Erythroblast (primary cell): ENCODE measurements at regions not wholly inside any gene's neighbourhood (a gene's known extent, or its start where the extent isn't known, plus 50 kb on each side); places are given as distances from the start of the nearest gene placed in this dataset.

Source experiments
- DNase-seq, 2 experiments: peaks; one replicate each; lab custom pipeline; 2025; lab: John Stamatoyannopoulos, UW
- GATA1 ChIP-seq: IDR thresholded peaks from 2 replicates; pipeline ENCODE4 v1.6.1; 2011; ENCODE audit warnings: low read depth, mild to moderate bottlenecking, control low read depth, low read length, moderate library complexity
- POLR2A ChIP-seq: IDR thresholded peaks from 2 replicates; pipeline ENCODE4 v1.6.1; 2011; ENCODE audit warnings: mild to moderate bottlenecking, low read length

- TF ChIP-seq POLR2A (no peak), GATA1 (no peak)
- DNase-seq, result peak in 1 of 2 experiments; percentile 40
These were observed 73.1 kb downstream of the RESF1 start for GRCh38 chr12:32032205-32032810.

DNA sequence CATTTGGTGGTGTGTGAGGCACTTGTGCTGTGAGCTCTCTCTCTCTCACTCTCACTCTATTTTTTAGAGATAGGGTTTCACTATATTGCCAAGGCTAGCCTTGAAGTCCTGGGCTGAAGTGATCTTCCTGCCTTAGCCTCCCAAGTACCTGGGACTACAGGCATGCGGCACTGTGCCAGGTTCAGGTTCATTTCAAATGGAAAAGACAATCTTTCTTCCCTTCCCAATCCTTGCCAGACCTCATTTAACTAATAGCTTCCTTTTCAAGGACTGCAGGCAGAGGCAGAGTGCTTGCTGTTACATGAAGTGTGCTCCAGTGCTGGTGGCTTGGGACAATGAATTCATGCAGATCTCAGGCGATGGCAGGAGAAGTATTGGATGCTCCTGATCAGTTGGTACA is 73.2 kb upstream of the BICD1 start:
- DNase-seq, result peak; percentile 39 to 47
- no peak for TF ChIP-seq GATA1
- no peak for TF ChIP-seq POLR2A

DNA sequence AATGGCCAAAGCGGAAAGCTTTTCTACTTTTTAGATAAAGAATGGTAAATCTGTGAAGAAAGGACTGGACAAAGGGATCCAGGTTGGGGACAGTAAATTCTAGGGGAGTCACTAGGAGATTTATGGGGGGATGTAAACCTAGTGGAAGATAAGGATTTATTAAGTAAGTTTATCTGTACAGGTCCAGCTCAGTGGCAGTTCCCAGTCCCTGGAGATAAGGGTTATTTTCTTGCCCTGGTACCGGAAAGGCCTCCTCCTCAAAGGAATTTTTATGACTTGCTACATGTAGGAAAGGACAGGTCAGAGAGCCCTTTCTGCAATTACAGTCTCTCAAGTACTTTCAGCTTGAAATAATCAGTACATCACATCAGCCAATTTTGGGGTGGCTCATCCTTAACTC is 72.6 kb upstream of the BICD1 start:
- TF ChIP-seq POLR2A (no peak), GATA1 (no peak)
- peak; percentile 62 to 66 for DNase-seq

DNA sequence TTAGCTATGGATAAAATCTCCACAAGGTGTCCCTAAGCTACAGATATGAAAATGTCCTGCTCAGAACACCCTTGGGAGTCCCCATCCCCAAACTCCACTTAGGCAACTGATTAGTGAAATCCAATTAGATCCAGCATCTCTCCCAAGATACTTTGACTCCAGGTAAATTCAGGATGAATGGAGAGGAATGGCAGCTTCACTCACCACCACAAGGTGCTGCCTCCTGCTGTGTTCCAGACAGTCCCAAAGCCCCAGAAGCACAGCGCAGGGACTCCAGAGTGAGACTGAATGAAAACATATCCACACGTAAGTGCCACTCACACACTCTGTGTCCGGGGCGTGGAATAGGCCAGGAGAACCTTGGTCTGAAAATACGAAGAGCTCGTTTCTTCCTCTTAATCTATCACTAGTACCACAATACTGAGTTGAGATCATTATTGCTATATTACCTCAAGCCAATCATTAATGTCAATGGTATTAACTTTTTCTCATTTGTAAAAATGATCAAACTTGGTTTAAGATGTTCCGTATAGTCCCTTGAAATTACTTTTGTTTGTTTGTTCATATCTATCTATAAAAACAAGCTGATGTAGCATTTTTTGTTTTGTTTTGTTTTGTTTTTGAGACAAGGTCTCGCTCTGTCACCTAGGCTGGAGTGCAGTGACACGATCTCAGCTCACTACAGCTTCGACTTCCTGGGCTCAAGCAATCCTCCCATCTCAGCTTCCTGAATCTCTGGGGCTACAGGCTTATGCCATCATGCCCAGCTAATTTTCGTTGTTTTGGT is 70.0 kb upstream of the BICD1 start:
- TF ChIP-seq POLR2A (no peak), GATA1 (no peak)
- no peak for DNase-seq

- no peak for TF ChIP-seq GATA1
- no peak for TF ChIP-seq POLR2A
- DNase-seq, result no peak
These were observed 67.3 kb upstream of the BICD1 start for GRCh38 chr12:32039347-32039746.

DNA sequence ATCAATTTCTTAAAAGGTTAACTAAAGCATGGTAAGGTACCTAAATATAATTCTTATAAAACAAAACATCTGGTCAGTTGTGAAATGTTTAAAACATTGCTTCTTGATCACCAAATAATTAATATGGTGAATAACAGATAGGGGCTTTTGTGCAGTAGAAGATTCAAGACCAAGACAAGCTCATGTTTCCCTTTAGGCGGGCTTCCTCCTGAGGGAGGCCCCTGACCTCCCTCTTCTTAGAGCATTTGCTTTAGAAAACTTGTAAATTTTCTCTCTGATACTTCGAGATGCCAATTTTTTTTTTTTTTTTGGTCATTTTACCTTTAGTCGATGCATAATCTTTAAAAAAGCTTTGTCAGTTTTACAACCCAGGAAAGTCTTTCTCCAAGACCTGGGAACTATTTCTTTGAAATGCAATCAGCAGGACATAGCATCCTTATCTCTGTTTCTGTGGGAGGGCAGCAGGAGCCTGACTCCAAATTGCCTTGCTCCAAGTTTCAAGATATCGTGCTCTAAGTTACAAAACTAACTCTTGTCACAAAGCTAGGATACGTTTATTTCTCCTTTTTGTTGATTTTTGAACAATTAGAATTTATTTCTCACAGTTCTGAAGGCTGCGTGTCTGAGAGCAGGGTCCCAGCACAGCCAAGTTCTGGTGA is 66.6 kb upstream of the BICD1 start:
- DNase-seq, result peak; percentile 62 to 63
- TF ChIP-seq POLR2A (no peak), GATA1 (no peak)

GRCh38 chr12:32043928-32044549 is 62.6 kb upstream of the BICD1 start:
- TF ChIP-seq GATA1, result no peak
- no peak for TF ChIP-seq POLR2A
- peak in 1 of 2 experiments; percentile 41 for DNase-seq

DNA sequence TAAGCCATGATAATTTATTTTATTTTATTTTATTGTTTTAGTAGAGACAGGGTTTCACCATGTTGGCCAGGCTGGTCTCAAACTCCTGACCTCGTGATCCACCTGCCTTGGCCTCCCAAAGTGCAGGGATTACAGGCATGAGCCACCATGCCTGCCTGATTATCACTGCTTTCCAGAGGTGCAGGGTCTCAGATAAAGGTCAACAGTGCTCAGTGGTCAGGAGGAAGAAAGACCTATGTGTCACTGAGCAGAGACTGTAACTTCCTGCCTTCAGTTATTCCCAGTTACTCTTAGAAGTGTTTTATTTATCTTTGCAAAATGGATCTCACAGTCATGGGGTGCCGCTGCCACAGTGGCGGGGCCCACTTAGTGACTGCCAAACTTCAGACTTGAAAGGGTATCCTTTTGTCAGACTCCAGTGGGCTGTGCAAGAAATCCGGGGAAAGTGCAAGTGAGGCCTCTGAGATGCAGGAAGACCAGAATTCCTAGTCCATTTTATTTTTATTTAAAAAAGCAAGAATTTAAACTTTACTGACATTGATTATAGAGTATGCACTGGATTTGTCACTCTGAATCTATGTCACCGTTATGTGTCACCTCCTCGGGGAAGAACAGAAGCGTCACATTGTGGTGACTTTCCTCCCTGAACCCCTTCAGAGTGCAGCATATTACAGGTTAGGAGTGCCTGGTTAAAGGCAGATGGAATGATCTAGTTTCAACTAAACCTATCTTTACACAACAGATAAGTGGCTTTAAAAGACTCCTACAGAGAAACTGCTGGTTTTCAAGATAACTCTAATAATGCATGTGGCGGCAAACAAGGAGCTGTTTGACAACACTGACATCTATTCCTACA is 59.1 kb upstream of the BICD1 start:
- peak; percentile 84 to 96 for DNase-seq

GRCh38 chr12:32048791-32049190 is 57.9 kb upstream of the BICD1 start:
- no peak for DNase-seq
- TF ChIP-seq POLR2A, result no peak
- no peak for TF ChIP-seq GATA1

More for the DNA sequence above, 59.1 kb upstream of the BICD1 start:
- TF ChIP-seq GATA1, result no peak
- TF ChIP-seq POLR2A, result no peak

- DNase-seq, result no peak
- TF ChIP-seq POLR2A, result no peak
- no peak for TF ChIP-seq GATA1
These were observed 56.7 kb upstream of the BICD1 start for GRCh38 chr12:32049956-32050355.

DNA sequence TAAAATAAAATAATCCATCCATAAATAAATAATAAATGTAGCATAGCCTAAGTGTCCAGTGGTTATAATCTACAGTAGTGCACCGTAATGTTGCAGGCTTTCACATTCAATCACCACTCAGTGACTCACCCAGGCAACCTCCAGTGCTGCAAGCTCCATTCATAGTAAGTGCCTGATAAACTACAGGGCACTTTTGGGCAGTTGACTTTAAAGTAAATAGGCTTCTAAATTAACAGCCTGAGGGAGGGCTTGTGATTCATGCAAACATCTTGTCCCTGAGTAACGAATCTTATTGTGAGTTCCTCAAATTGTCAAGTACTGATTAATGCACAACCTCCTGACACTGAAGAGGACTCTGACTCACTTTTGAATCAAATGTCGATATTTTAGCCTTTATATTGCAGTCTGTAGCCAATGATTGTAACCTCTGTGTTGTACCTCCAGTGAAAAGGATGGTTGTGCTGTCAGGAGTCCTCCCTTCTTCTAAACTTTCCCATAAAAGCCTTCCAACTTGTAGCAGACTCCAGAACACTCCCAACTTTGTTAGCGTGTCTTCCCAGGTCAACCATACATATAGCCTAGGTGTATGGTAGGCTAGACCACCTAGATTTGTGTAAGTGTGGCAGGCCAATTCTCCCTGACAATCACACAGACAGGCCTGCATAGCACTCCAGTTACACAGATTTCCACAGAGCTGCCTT is 55.0 kb upstream of the BICD1 start:
- TF ChIP-seq POLR2A, result no peak
- TF ChIP-seq GATA1, result no peak
- peak; percentile 54 to 69 for DNase-seq

DNA sequence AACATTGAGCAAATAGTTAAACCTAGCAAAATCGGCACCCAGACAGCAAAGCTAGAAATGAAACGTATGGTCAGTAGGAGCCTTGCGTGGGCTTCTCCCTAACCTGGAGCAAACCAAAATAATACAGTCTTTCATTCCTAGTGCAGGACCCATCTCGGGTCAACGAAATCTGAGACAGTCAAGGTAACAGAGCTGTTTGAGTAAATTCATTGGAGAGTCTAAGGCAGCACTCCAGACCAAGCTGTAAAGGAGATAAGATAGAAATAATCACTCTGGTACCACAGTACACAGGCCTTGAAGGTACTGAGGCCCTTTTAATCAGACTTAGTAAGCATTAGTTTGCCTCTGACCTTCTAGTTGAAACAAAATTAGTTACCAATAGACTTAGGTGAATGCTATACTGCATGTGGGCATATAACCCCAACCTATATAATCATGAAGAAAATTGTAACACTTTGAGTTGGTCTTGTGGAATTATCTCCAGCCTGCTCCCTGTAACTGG is 54.4 kb upstream of the BICD1 start:
- no peak for TF ChIP-seq POLR2A
- TF ChIP-seq GATA1, result no peak

More for the DNA sequence above, 54.4 kb upstream of the BICD1 start:
- peak; percentile 41 to 62 for DNase-seq
